ENCODE measurements at regions not wholly inside any gene's neighbourhood (a gene's known extent, or its start where the extent isn't known, plus 50 kb on each side); places are given as distances from the start of the nearest gene placed in this dataset.

GRCh38 chr14:79920180-79920692, 291.1 kb downstream of the DIO2 start:
- no peak for TF ChIP-seq CTCF (IDR thresholded peaks at IDR 0.05; ENCODE audit: low read depth, low read length)
- H3K27ac ChIP-seq: no peak overlapping the region
- H3K27me3 ChIP-seq: no peaks in the 10 kb centered on the region
- no peaks in the 10 kb centered on the region for H3K36me3 ChIP-seq
- no peaks in the 10 kb centered on the region for H3K4me1 ChIP-seq (ENCODE audit: low read depth)
- no peak overlapping the region for H3K4me3 ChIP-seq
- DNase-seq (ENCODE audit: low read depth in 1 of 2, low spot score in 1 of 2): no peak
- no peaks in the 10 kb centered on the region for H3K9me3 ChIP-seq (ENCODE audit: low read depth)
